GM19023 (cell line): ENCODE measurements at regions not wholly inside any gene's neighbourhood (a gene's known extent, or its start where the extent isn't known, plus 50 kb on each side); places are given as distances from the start of the nearest gene placed in this dataset.

Experiments
- ATAC-seq: cut with Tn5 transposase; IDR thresholded peaks from one replicate; pipeline ENCODE4 v1.9.1; 2021; ENCODE audit warnings: mild to moderate bottlenecking, moderate library complexity; ENCODE audit not compliant: unreplicated experiment

GRCh38 chr2:121860033-121860757 is 104.7 kb downstream of the TSN start:
- ATAC-seq: no peak

GRCh38 chr2:121860758-121861227 is 105.3 kb downstream of the TSN start:
- no peak for ATAC-seq

- ATAC-seq: no peak
Measured at GRCh38 chr2:121862286-121862685, 106.8 kb downstream of the TSN start.

- no peak for ATAC-seq
Measured at GRCh38 chr2:121865914-121866313, 110.5 kb downstream of the TSN start.

- no peak for ATAC-seq
Measured at GRCh38 chr2:121866789-121867188, 111.3 kb downstream of the TSN start.

- ATAC-seq: no peak
Measured at GRCh38 chr2:121868652-121869051, 113.2 kb downstream of the TSN start.

GRCh38 chr2:121869363-121869762 is 113.9 kb downstream of the TSN start:
- ATAC-seq: no peak

- no peak for ATAC-seq
Measured at GRCh38 chr2:121869873-121870272, 114.4 kb downstream of the TSN start.

- no peak for ATAC-seq
Measured at GRCh38 chr2:121872651-121873050, 117.2 kb downstream of the TSN start.

- ATAC-seq: no peak
Measured at GRCh38 chr2:121873864-121874263, 118.4 kb downstream of the TSN start.

- no peak for ATAC-seq
Measured at GRCh38 chr2:121875585-121876185, 120.2 kb downstream of the TSN start.

GRCh38 chr2:121877366-121877765 is 121.9 kb downstream of the TSN start:
- no peak for ATAC-seq

GRCh38 chr2:121880283-121880682 is 124.8 kb downstream of the TSN start:
- no peak for ATAC-seq

- ATAC-seq: no peak
Measured at GRCh38 chr2:121881038-121881437, 125.6 kb downstream of the TSN start.

- ATAC-seq: no peak
Measured at GRCh38 chr2:121881950-121882349, 126.5 kb downstream of the TSN start.

- no peak for ATAC-seq
Measured at GRCh38 chr2:121884078-121884477, 128.6 kb downstream of the TSN start.

- no peak for ATAC-seq
Measured at GRCh38 chr2:121884511-121884921, 129.1 kb downstream of the TSN start.

GRCh38 chr2:121886059-121886458 is 130.6 kb downstream of the TSN start:
- no peak for ATAC-seq

- no peak for ATAC-seq
Measured at GRCh38 chr2:121887513-121888188, 132.2 kb downstream of the TSN start.

- peak; percentile 85 for ATAC-seq
Measured at GRCh38 chr2:121888189-121888557, 132.7 kb downstream of the TSN start.

- ATAC-seq: no peak
Measured at GRCh38 chr2:121890041-121890440, 134.6 kb downstream of the TSN start.
